Endothelial cell of hepatic sinusoid (primary cell): ENCODE measurements at regions not wholly inside any gene's neighbourhood (a gene's known extent, or its start where the extent isn't known, plus 50 kb on each side); places are given as distances from the start of the nearest gene placed in this dataset.
"Not testable (repeated sequence)": the region's sequence is repeated elsewhere in the genome, so short reads cannot be mapped to it uniquely, and the experiment has no call there.

Source experiments
- in situ Hi-C: cut with HindIII; loops from 2 replicates; pipeline ENCODE4 v1.10.0; 2017; ENCODE audit warnings: low sequenced_read_pairs

DNA sequence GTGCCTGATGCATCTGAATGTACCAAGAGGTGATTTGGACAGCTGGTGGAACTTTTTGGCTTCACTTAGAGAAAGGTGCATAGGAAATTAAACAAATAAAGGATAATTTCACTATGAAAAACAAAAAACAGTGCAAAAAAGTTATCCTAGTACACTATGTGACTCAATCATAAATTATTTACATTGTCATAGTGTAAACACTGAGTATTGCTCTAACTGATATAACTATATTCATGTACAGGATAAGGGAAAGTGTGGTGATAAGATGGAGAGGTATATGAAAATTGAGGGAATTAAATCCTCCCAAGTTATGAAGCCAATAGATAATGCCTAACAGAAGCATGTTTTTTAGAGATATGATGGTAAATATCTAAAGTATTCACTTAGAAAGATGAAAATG is 50.2 kb upstream of the CPNE4 start:
- in situ Hi-C loops = no loop called here

DNA sequence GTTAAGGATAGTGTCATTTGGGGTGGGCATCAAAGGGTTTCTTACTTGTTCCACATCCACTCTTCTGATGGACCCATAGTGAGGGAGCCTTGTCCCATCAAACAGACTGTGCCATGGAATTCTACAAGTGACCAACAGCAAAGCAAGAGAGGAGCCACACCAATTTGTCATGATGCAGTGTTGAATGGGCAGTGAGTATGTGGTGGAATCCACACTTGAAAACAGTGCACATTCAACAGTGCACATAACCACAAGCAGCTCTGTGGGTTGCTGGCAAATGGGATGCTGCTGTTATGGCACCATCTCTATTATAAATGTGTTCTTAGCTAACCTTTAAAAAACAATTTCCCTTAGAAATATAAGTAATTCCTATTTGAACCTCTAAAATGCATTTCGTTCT is 52.5 kb upstream of the CPNE4 start:
- in situ Hi-C loops = no loop called here

DNA sequence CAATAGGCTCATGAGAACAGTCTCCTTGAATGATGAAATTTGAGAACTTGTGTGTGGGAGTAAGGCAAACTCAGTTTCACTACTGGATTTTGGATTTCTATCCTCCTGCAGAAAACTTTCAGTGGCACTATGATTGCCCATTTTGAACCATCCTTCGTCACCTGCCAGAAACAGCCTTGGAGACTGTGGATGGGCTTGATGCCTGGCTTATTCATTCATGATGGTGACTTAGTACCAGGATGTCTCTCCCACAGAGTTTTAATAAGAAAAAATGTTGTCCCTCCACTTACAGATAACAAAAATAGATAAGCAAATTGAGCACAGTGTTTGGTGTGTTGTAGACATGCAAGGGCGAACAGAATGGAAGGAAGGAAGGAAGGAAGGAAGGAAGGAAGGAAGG is 53.5 kb upstream of the CPNE4 start:
- in situ Hi-C loops = no loop called here

GRCh38 chr3:132090921-132091320 is 56.1 kb upstream of the CPNE4 start:
- in situ Hi-C loops = no loop called here

DNA sequence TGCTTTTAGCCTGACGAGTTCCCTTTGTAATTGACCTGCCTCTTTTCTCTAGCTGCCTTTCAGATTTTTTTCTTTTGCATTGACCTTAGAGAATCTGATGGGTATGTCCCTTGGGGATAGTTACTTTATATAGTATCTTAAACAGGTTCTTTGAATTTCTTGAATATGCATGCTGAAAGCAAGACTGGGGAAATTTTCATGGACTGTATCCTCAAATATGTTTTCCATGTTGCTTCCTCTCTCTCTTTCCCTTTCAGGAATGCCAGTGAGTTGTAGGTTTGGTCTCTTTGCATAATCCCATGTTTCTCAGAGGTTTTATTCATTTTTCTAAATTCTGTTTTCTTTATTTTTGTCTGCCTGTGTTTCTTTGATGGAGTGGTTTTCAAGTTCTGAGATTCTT is 81.8 kb upstream of the CPNE4 start:
- in situ Hi-C loops = loop anchor here (5.0 kb wide), 1 partner anchor 39 kb away; no protein-coding TSS in a partner anchor

- in situ Hi-C loops = loop anchor here (5.0 kb wide), 1 partner anchor 40 kb away; no protein-coding TSS in a partner anchor
Observed at GRCh38 chr3:132117642-132118041, 82.8 kb upstream of the CPNE4 start.

- in situ Hi-C loops = loop anchor here (5.0 kb wide), 1 partner anchor 42 kb away; no protein-coding TSS in a partner anchor
Observed at GRCh38 chr3:132119531-132119930, 84.7 kb upstream of the CPNE4 start.

DNA sequence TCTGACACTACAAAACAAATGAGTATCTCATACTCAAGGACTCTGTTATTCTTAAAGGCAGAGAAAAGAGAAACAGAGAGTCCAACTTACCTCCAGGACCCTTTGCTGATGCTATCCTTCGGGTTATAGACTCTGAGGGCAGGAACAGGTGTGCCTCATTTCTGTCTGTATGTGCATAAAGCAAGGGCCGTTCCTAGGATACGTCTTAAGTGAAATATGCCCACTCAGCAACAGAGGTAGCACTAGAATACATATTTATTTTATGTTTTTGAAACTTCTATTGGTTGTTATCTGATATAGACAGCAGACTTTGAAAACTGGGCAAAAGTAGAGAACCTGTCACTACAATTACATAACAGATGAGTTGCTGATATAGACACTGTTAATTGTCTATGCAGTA is 89.3 kb upstream of the CPNE4 start:
- in situ Hi-C loops = no loop called here

GRCh38 chr3:132124651-132125284 is 90.0 kb upstream of the CPNE4 start:
- in situ Hi-C loops = no loop called here

DNA sequence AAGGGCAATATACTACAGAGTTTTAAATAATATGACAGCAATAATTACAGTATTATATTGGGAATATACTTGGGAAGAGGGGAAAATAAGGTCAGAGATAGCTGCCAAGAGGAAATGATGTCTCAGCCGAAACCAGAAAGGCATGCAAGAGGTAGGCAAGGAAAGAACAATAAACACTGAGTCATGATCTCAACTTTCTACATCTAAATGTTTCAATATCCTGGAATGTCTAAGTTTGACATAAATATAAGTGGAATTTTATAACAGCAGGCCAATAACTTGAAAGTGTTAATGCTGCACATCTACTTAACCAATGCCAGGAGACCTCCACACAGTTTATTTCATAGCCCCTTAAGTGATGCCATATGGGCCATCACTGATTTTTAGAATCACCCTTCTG is 99.8 kb upstream of the CPNE4 start:
- in situ Hi-C loops = no loop called here

GRCh38 chr3:132135628-132136333 is 101.0 kb upstream of the CPNE4 start:
- in situ Hi-C loops = no loop called here

DNA sequence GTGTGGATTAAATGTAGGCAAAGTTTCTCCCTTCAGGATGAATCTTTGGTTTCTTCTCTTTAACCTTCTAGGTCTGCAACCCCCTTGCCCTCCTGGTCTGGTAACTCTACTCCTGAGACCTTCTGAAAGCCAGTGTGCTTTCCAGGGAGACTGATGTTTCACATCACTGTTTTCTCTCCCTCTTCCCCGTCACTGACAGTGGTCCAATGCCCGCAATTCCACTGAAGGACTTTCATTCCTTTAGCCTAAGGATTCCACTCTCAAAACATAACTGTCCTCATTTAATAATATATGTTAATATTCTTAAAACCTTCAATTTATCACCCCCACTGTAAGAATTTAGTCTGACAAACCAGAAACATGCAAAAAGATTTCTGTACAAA is 101.5 kb upstream of the CPNE4 start:
- in situ Hi-C loops = no loop called here

GRCh38 chr3:132136902-132137301 is 102.1 kb upstream of the CPNE4 start:
- in situ Hi-C loops = not testable (repeated sequence)

- in situ Hi-C loops = no loop called here
Observed at GRCh38 chr3:132145833-132146232, 111.0 kb upstream of the CPNE4 start.

DNA sequence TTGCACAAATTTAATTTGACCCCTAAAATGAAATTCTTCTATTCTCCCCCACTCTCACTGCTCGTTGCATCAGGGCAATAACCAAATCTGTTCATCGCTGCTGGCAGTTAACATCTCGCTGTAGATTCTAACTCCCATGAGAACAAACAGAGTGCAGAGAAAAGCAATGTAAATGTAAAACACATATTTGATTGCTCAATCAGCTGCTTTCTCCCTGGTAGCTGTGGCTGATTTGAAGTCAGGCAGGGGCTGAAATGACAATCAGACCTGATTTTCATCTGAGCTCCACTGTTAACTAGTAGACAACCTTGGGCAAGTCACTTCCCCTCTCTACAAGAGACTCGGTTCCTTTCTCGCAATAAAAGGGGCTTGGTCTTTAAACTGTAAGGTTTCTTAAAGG is 119.8 kb upstream of the CPNE4 start:
- in situ Hi-C loops = no loop called here

DNA sequence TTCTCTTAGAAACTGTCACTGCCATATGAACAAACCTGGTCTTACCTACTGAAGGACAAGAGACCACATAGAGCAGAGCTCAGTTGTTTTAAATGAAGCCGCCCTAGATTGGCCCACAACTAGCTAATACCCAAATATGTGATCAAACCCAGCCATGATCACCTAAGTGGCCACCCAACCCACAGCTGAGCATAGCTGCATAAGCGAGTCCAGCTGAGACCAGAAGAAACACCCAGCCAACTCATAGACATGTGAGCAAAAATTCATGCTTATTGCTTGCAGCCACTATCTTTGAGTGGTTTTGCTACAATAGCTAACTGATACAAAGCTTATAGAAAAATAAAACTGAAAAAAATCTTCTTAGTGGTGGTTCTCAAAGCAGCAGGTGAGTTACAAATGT is 124.3 kb upstream of the CPNE4 start:
- in situ Hi-C loops = no loop called here

DNA sequence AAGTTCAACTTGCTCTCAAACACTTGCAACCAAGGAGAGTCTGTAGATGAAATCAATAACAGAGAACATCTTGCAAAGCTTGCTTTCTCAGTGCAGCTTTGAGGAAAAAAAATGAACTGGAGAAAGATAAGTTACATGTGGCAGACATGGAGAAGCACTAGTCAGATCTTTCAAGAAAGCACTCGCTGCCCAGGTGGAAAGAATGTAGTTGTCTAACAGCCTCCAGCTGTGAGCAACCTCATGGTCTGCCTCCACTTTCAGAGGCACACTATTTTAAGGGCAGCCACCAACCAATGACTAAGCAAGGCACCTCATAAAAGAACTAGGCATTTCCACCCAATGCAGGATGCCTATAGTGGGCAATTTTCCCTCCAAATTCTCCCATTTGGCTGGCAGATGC is 125.4 kb upstream of the CPNE4 start:
- in situ Hi-C loops = no loop called here

DNA sequence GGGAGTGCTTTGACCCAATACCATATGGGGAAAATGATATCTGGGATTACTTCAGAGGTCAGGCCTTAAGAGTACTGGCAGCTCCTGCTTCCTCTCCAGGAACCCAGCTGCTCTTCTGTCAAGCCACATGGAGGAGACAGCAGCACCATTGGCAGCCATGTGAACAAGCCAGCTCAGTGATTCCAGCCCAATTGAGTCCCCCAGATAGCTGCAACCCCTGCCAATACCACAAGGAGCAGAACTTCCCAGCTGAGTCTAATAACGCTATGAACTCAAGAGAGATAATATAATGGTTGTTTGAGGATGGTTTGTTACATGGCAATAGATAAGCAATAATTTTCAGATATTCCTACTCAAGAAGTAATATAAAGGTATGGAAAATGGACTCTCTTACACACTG is 126.8 kb upstream of the CPNE4 start:
- in situ Hi-C loops = no loop called here

DNA sequence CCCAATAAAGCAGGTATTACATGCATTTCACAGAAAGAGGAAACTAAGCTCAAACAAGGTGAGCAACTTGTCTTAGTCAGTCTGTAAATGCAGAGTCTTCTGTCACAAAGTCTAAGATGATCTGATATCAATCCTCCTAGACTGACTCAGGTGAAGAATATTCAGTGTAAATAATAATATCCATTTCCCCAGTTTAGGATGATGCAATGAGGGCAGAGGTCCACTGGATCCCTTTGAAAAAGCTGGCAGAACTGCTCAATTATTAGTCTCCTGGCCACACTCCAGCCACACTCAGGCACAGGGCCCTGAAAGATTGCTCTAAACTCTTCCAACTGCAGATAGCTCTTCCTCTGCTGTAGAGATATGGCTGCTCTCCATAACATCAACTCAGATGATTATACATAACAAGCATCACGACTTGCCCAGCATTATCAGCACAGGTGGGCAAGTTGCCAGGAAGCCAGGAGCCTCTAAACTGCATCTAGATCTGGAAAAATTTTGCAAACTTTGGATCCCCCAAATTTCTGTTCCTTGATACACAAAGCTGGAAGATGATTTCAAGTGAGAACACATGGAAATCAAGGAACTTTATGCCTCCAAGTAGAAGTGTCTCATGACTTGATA is 129.8 kb upstream of the CPNE4 start:
- in situ Hi-C loops = no loop called here

DNA sequence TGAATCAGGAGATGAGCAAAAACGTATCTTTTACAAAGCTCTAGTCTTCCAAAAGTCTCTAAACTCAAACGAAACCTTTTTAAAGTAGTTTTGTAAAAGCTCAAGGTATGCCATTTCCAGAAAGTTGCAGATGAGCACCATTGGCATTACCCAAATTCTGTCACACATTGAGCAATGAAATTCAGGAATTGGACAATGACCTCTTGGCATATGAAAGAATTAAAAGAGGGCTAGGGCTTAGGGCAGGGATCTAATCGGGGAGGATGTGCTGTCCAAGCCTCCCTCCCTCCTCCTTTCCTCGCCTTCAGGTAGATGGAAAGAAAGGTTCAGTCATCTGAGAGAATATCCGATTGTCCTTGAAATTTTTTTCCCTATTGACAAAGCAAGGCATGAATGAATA is 133.1 kb upstream of the CPNE4 start:
- in situ Hi-C loops = no loop called here

DNA sequence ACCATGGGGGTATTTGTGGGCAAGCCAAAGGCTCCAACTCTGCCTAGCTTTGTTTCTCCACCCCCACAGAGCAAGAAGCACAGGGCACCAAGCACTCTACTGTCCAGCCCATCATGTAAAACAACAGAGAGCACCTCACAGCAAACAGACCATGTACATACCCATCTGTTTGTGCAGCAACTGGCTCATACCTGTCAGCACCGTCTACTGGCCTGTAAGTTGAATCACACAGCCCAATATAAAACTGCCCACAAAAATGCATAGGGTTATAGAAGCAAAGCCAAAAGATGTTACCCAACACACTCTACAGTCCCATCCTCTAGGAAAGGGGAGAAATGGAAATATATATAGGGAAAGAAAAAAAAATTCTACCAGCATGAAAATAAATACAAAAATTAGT is 139.7 kb upstream of the CPNE4 start:
- in situ Hi-C loops = no loop called here

DNA sequence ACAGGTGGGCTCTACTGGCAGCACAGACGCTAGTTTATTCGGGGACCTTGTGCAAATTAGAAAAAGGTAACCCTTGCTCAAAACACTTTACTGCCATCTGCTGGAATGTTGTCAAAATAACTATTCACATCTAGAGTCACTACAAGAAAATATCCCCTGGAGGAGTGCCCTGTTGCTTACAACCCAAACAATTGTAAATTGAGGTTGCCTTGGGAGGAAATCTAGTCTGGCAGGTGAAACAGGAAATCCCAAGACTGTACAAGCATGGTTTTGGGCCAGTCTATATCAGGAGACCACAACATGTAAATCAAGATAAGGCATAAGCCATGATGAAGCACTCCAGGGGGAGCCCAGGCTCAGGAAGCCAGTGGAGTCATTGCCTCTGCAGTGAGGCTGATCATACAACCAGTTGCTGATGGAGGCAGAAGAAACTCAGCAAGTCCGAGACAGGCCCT is 136.8 kb upstream of the ACP3 start:
- in situ Hi-C loops = no loop called here
